Large intestine (tissue), 3 donors: ENCODE measurements at regions not wholly inside any gene's neighbourhood (a gene's known extent, or its start where the extent isn't known, plus 50 kb on each side); places are given as distances from the start of the nearest gene placed in this dataset.
A peak's percentile ranks its signal among the peaks of the same experiment; 100 is the strongest.

ENCODE experiments used
- DNase-seq, 2 donors: peaks; one replicate each; pipeline versions ENCODE4 v3.0.0 to v3.0.0-alpha.2; 2013
- H3K27ac ChIP-seq: one replicate; pipeline ENCODE4 v1.5.1; 2013; ENCODE audit warnings: low read length
- H3K27me3 ChIP-seq: 2 replicates; pipeline ENCODE4 v1.6.1; 2013; ENCODE audit warnings: low read length; ENCODE audit not compliant: control insufficient read depth, insufficient read depth
- H3K36me3 ChIP-seq: 2 replicates; pipeline ENCODE4 v1.6.1; 2013; ENCODE audit warnings: low read length; ENCODE audit not compliant: control insufficient read depth, insufficient read depth
- H3K4me1 ChIP-seq: one replicate; pipeline ENCODE4 v1.6.1; 2013; ENCODE audit warnings: low read length; ENCODE audit not compliant: control insufficient read depth, insufficient read depth
- H3K4me3 ChIP-seq: one replicate; pipeline ENCODE4 v1.5.1; 2013; ENCODE audit warnings: low read length
- H3K9me3 ChIP-seq: one replicate; pipeline ENCODE4 v1.6.1; 2013; ENCODE audit warnings: mild to moderate bottlenecking, low read depth, low read length, moderate library complexity; ENCODE audit not compliant: control insufficient read depth
- WGBS: methylation state at CpG from one replicate; pipeline ENCODE4 v1.1.5; 2013; ENCODE audit warnings: low lambda C conversion rate; ENCODE audit not compliant: insufficient coverage; 5-methylcytosine and 5-hydroxymethylcytosine counted together

DNA sequence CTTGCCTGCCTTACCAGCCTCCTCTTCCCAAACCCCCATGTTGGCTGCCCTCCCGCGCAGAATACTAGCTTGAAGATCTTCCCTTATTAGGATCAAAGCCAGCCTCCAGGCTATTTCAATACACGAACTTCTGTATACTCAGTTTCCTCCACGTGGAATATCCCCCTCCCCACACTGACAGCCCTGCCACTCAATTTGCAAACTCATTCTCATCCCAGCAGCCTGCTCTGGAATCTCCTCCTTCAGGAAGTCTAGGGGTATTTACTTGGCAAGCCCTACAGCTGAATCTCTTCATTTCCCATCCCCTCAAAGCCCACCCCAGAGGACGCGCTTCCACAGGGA lies 157.0 kb upstream of the SMIM23 start:
- no CpG with 5 or more reads among the region's 6 CpGs for WGBS
- no peaks in the 10 kb centered on the region for H3K36me3 ChIP-seq
- H3K4me1 ChIP-seq, result peaks cover 5% of the 10 kb centered on the region
- no peak overlapping the region for H3K4me3 ChIP-seq
- no peak overlapping the region for H3K27ac ChIP-seq
- H3K9me3 ChIP-seq, result no peaks in the 10 kb centered on the region
- no peak for DNase-seq
- H3K27me3 ChIP-seq, result peaks cover 32% of the 10 kb centered on the region

DNA sequence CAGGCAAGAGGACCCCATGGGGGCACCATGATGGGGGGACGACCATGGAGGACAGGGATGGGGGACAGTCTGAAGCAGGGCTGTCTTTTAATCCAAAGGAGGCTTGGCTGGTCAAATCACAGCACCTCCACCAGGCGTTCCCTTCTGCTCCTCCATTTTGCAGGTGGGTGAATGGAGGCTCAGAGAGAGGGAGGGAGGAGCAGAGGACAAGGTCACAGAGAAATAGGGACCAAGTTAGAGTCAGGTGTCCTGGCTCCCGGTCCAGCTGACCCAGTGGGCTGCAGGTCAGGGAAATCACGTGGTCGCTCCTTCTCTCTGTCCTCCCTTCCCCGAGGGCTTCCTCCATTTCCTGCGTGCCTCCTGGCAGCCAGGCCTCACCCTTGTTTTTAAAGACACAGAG lies 156.4 kb upstream of the SMIM23 start:
- no peaks in the 10 kb centered on the region for H3K9me3 ChIP-seq
- H3K4me3 ChIP-seq, result no peak overlapping the region
- no CpG with 5 or more reads among the region's 7 CpGs for WGBS
- H3K27ac ChIP-seq, result no peak overlapping the region
- H3K36me3 ChIP-seq, result no peaks in the 10 kb centered on the region
- H3K27me3 ChIP-seq, result peaks cover 32% of the 10 kb centered on the region
- no peak for DNase-seq
- H3K4me1 ChIP-seq, result peaks cover 3% of the 10 kb centered on the region

DNA sequence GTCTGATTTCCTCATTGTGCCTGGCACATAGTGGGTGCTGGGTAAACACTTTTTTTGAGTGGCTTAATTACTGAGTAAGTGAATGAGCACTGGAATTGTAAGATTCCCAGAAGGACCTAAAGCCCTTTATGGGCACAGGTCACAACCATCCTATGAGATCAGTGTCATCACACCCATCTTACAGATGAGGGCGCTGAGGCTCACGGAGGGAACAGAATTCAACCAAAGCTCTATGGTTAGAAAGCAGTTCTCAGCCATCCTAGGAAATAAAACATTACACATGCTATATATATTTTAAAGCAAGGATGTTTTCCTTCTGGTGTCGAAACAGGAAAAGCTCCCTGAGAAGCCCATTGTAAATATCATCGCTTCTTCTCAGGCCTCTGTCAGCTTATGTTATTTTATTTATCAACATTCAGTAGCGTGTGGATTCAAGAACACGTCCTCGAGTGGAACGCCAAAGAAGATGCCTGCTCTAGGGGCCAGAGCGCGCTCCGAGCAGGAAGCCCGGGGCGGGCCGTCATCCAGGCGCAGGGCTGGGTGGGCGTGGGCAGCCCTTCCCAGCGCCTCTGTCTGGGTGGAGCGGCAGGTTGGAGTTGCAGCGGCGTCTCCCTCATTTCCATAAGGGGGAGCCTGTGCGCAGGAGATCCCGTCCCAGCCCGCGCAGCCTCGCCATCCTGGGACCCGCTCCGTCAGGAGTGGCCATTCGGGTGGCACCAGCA lies 155.8 kb upstream of the SMIM23 start:
- Histone ChIP-seq H3K4me3 (no peak overlapping the region), H3K36me3 (no peaks in the 10 kb centered on the region), H3K27ac (no peak overlapping the region), H3K9me3 (no peaks in the 10 kb centered on the region), H3K4me1 (peaks cover 3% of the 10 kb centered on the region), H3K27me3 (peaks cover 32% of the 10 kb centered on the region)
- WGBS, result 40% methylated on average over 2 of the region's 28 CpGs
- peak; percentile 36 to 61 for DNase-seq

DNA sequence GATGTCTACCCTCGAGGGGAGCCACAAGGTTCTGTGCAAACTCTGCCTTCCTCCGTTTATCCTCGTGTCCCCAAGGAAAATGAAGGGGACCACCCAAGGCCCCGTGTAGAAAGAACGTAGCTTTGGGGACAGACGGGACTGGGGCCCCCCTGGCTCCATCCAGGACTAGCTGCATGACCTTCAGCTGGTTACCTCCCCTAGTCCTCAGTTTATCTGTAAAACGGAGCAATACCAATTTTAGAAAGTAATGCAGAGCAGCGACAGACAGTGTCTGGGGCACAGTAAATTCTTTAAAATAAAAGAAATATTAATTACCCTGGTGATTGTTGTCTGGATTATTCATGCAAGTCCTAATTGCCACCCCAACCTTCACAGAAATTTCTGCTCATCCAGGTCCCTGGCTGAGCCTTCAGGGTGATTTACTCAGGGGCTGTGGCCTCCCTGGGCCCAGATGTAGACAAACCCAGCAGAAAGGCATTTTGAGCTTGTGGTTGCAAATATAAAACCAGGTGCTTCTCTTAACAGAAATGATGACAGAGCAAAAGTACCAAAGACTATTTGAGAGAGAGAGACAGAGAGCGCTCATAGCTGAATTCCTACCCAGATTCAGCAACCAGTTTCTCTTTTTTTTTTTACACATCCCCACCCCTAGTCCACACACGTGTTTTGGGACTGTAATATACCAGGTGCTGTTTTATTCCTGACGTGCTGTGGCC lies 155.1 kb upstream of the SMIM23 start:
- Histone ChIP-seq H3K4me3 (no peak overlapping the region), H3K4me1 (peaks cover 3% of the 10 kb centered on the region), H3K9me3 (no peaks in the 10 kb centered on the region), H3K36me3 (no peaks in the 10 kb centered on the region), H3K27me3 (peaks cover 30% of the 10 kb centered on the region), H3K27ac (no peak overlapping the region)
- WGBS, result 20% methylated on average over 1 of the region's 11 CpGs
- DNase-seq, result no peak

DNA sequence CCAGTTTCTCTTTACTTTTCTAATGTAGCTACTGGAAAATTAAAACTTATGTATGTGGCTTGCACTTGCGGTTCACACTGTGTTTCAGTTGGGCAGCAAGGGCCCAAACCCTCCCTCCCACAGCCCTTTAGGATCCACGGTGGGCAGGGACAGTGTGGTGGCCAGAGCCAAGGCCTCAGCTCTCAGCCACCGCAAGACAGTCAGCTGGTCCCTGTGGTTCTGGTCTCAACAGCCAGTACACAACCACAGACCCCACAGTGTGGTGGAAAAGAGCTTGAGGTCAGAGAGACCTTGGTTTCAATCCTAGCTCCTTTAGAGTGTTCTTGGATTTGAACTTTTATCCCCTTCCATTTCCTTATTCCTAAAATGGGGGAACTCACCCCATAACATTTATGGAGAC lies 153.0 kb upstream of the SMIM23 start:
- 80% methylated on average over 1 of the region's 3 CpGs for WGBS
- Histone ChIP-seq H3K27me3 (peaks cover 30% of the 10 kb centered on the region), H3K4me3 (no peak overlapping the region), H3K27ac (no peak overlapping the region), H3K36me3 (no peaks in the 10 kb centered on the region), H3K9me3 (no peaks in the 10 kb centered on the region), H3K4me1 (peaks cover 3% of the 10 kb centered on the region)
- DNase-seq, result no peak

DNA sequence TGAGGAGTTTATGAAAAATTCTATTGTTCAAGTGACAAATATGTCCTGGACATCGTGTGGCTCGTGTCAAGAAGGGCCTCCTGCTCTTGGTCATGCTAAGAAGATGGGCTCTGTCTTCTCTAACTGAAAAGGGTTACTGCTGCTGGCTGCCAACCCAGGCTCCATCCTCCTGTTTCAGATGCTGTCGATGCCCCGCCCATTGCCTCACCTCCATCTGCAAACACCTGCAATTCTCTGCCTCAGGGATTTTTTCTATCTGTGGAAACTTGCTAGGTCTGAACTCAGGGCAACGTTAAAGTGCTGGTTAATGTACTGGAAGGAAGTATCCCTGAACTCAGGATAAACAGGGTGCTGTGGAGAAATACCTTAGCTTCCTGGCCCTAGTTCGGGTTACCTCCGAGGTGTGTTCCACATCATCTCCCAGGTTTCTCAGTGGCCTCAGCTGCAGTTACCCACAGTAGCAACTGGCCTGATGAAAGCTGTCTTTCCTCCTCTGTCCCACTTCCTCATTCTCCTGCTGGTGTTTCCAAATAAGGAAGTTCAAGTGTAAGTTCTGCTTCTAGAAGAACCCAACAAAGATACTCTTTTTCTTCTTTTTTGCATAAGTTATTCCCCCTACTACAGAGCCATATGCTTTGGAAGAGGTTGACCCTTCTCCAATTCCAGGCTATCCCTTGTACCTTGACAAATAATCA lies 151.7 kb upstream of the SMIM23 start:
- no peak overlapping the region for H3K27ac ChIP-seq
- no peaks in the 10 kb centered on the region for H3K36me3 ChIP-seq
- peaks cover 18% of the 10 kb centered on the region for H3K27me3 ChIP-seq
- no peak for DNase-seq
- H3K4me1 ChIP-seq, result peaks cover 3% of the 10 kb centered on the region
- no CpG with 5 or more reads among the region's 7 CpGs for WGBS
- H3K9me3 ChIP-seq, result no peaks in the 10 kb centered on the region
- no peak overlapping the region for H3K4me3 ChIP-seq

DNA sequence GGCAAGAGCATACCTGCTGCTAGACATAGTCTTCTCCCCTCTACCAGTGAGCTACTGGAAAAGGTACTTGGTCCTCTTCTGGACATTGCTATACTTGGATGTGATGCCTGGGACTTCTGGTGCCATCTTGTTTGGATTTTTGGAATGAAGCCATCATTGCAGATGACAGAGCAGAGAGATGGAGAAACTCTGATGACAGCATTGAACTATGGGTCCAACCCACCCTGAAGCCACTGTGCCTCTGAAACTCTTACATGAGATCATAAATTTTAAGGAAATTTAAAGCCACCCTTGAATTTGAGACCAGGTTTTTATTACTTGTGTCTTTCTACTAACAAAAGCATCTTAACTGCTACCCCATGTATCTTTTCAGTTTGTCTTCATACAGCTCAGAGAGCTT lies 151.1 kb upstream of the SMIM23 start:
- Histone ChIP-seq H3K9me3 (no peaks in the 10 kb centered on the region), H3K36me3 (no peaks in the 10 kb centered on the region), H3K4me3 (no peak overlapping the region), H3K27me3 (peaks cover 12% of the 10 kb centered on the region), H3K27ac (no peak overlapping the region), H3K4me1 (peaks cover 3% of the 10 kb centered on the region)
- no peak for DNase-seq

DNA sequence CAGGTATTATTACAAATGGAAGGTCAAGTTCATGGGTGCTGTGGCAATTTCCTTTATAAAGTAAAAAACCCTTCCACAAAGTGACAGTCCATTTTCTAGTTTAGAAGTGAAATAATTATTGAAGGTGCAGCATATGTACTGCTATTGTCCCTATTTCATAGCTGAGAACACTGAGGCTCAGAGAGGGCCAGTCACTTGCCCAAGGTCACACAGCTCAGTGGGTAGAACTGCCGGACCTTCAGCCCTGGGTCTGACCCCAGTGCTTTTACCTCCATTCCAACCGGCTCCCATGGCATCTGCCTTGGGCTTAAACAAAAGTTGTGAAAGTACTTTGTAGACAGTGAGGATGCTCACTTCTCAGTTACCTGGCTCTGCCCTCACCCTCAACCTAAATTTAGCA lies 150.6 kb upstream of the SMIM23 start:
- DNase-seq, result no peak
- no peak overlapping the region for H3K27ac ChIP-seq
- H3K27me3 ChIP-seq, result peaks cover 9% of the 10 kb centered on the region
- H3K4me3 ChIP-seq, result no peak overlapping the region
- H3K9me3 ChIP-seq, result no peaks in the 10 kb centered on the region
- no CpG with 5 or more reads among the region's 2 CpGs for WGBS
- peaks cover 3% of the 10 kb centered on the region for H3K4me1 ChIP-seq
- no peaks in the 10 kb centered on the region for H3K36me3 ChIP-seq

DNA sequence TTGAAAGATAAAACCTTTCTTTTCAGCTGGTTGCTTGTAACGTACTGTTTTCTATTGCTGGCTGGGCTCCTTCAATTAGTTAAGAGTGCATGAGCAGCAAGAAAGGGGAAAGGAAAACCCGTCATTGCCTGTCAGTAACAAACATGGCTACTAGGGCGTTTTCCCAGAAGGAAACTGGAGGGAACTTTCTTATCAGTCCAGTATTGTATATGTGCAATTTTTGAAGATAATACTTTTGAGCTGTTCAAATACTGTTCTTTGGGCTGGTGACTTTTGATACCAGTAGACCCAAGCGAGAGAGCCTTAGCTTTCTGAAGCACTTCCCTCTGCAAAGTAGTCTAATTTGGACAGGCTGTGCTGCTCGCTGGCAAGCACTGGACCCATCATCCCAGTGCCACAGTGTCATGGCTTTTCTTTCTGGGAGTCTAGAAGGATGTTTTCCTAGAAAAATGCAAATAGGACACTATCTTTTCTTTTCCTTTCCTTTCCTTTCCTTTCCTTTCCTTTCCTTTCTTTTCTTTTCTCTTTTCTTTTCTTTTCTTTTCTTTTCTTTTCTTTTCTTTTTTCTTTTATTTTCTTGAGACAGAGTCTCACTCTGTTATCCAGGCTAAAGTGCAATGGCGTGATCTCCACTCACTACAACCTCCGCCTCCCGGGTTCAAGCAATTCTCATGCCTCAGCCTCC lies 149.9 kb upstream of the SMIM23 start:
- no peaks in the 10 kb centered on the region for H3K4me1 ChIP-seq
- H3K27ac ChIP-seq, result no peak overlapping the region
- peaks cover 3% of the 10 kb centered on the region for H3K27me3 ChIP-seq
- no peaks in the 10 kb centered on the region for H3K9me3 ChIP-seq
- WGBS, result 20% methylated on average over 1 of the region's 8 CpGs
- DNase-seq, result no peak
- H3K4me3 ChIP-seq, result no peak overlapping the region
- no peaks in the 10 kb centered on the region for H3K36me3 ChIP-seq

DNA sequence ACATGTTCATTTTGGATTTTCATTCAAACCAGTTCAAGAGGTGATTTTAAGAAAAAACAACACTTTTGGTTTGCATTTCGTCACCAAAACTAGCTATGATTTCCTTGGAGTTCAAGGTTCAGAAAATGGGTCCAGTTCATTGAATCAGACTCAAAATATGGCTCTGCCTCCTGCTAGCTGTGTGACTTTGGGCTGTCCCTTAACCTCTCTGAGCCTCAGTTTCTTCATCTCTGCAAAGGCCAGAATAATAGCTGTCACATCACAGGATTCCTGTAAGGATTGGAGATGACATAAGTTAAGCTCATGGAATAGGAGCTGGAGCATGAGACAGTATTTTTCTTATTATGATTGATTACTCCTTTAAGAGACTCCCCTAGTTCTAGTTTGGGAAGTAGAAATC lies 147.8 kb upstream of the SMIM23 start:
- H3K36me3 ChIP-seq, result no peaks in the 10 kb centered on the region
- no peaks in the 10 kb centered on the region for H3K4me1 ChIP-seq
- H3K27me3 ChIP-seq, result no peaks in the 10 kb centered on the region
- no peaks in the 10 kb centered on the region for H3K9me3 ChIP-seq
- DNase-seq, result no peak
- no CpG with 5 or more reads among the region's 1 CpG for WGBS
- H3K4me3 ChIP-seq, result no peak overlapping the region
- H3K27ac ChIP-seq, result no peak overlapping the region
